GM12892 (cell line): ENCODE measurements at regions not wholly inside any gene's neighbourhood (a gene's known extent, or its start where the extent isn't known, plus 50 kb on each side); places are given as distances from the start of the nearest gene placed in this dataset.
"Not testable (repeated sequence)": the region's sequence is repeated elsewhere in the genome, so short reads cannot be mapped to it uniquely, and the experiment has no call there.

Source experiments
- DNase-seq: peaks from one replicate; pipeline ENCODE4 v3.0.0; 2011; ENCODE audit not compliant: insufficient read length
- FAIRE-seq: peaks from 2 replicates; lab custom pipeline; 2011; peaks lifted over from hg19 to GRCh38; lab: Jason Lieb, UNC
- POLR2A ChIP-seq: IDR thresholded peaks from 2 replicates; pipeline ENCODE4 v1.6.1; 2011; ENCODE audit warnings: low read depth, low read length, control low read depth
- POLR2AphosphoS5 ChIP-seq: IDR thresholded peaks from 2 replicates; pipeline ENCODE4 v1.6.1; 2011; ENCODE audit warnings: low read depth, low read length, control low read depth
- TAF1 ChIP-seq: IDR thresholded peaks from 2 replicates; pipeline ENCODE4 v1.6.1; 2011; ENCODE audit warnings: low read depth, mild to moderate bottlenecking, control low read depth, low read length, borderline replicate concordance

DNA sequence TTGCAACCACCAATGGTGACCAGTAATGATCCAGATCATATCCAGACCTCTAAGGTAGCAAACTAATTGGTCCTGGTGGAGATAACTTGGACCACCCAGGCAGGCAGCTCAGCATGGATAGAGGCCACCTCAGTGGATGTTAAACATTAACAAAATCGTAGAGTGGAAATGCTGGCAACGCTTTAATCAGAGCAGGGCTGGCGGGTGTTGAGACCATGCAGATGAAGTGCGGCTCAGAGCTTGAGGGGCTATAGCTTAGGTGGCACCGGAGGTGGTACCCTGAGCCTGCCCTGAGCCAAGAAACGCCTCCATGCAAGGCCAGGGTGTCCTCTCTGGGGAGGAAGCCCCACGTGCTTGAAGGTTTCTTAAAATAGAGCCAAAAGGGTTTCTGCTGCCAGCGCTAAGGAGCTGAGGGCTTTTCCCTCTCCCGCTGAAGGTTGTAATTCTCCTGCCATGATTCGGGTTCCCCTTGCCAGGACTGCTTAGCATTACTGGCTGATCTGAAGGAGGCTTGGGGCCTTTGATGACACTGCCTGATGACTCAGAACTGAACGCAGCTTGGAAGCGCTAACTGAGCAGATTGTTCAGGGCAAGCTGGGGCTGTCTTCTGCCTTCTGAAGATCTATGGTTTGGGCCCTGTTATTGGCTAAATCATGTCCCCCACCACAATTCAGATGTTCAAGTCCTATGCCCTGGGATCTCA is 177.8 kb upstream of the ATP6AP2 start:
- FAIRE-seq (peak; percentile 38), DNase-seq (no peak)
- TF ChIP-seq TAF1: no peak
- no peak for TF ChIP-seq POLR2AphosphoS5
- no peak for TF ChIP-seq POLR2A

DNA sequence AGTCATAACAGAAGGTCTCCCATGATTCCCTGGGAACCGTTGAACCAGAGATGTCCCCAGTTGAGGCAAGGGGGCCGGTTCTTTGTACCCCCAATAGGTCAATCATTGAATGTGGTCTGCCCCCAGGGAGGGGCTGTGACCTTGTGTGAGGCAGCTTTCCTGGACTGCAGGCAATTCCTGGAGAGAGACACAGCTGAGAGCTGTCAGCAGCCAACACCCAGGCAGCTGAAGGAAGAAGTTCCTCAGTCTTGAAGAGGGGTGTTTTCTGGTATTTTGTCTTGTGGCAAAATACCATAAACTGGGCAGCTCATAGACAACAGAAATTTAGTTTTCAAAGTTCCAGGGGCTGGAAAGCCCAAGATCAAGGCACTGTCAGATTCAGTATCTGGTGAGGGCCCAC is 185.7 kb upstream of the ATP6AP2 start:
- DNase-seq: no peak
- FAIRE-seq: no peak
- TF ChIP-seq TAF1: no peak
- no peak for TF ChIP-seq POLR2A
- no peak for TF ChIP-seq POLR2AphosphoS5

DNA sequence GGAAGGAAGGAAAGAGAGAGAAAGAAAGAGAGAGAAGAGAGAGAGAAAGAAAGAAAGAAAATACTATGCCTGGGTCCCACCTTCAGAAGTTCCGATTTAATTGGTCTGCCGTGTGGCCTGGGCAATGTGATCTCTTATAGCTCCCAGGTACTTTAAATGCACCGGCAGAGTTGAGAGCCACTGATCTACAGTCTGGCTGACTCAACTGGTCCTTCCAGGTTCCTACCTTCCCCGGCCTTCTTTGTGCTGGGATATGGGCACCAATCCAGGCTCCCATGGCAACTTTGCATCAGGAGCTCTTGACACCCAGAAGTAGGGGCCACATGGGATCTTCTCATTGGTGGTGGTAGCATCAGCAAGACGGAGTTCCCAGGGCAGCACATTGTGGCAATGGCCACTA is 186.5 kb upstream of the ATP6AP2 start:
- no peak for DNase-seq
- TF ChIP-seq POLR2A: no peak
- no peak for TF ChIP-seq TAF1
- TF ChIP-seq POLR2AphosphoS5: no peak

DNA sequence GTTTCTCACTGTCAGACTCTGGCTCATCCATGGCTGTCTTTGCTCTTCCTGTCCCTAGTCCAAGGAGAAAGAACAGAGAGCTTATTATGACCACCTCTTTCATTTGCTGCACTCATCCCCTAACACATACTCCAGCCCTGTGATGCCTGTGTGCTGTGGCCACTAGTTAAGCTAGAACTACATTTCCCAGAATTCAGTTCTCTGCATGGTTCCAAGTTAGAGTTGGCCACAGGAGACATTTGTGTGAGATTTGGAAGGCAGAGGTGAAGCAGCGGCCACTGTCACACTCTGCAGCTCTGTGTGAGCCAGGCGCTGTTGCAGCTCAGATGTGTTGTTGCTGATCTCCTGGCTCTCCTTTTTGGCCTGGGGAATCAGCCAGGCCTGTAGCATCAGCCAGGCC is 188.2 kb upstream of the ATP6AP2 start:
- TF ChIP-seq POLR2AphosphoS5 (no peak), POLR2A (no peak), TAF1 (no peak)
- FAIRE-seq: peak; percentile 38
- DNase-seq: no peak

More for the DNA sequence above, 186.5 kb upstream of the ATP6AP2 start:
- FAIRE-seq: no peak

DNA sequence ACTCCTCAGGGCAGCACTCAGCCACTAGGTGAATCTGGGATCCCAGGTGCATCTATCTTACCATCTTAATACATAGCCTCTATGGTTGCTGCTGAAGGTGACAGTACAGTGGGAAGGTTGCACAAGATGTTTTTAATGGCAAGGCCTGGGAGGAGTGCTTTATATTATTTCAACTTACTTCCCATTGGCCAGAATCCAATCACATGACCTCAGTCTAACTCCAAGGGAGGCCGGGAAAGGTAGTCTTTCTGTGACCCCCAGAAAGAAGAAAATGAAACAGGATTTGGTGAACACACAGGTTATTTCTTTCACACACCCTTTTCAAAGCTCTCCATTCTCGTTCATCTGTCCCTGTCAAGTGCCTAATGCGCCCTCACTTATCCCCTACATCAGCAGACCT is 189.1 kb upstream of the ATP6AP2 start:
- FAIRE-seq (no peak), DNase-seq (no peak)
- TF ChIP-seq POLR2AphosphoS5: no peak
- TF ChIP-seq POLR2A: no peak
- no peak for TF ChIP-seq TAF1

DNA sequence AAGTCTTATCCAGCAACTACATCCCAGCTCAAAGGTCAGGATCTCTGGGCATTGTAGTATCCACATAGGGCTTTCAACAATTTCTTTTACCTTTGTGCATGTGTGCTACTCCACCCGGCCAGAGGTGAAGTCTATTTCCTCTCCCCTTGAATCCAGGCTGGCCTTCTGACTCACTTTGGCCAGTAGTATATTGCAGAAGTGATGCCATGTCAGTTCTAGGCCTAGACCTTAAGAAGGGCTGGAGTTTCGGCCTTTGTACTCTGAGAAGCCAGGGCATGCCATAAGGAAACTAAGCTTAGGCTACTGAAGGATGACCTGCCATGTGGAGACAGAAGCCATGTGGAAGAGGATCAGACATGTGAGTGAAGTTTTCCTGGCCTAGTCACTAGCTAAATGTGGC is 191.2 kb upstream of the ATP6AP2 start:
- FAIRE-seq (no peak), DNase-seq (no peak)
- TF ChIP-seq POLR2A: no peak
- no peak for TF ChIP-seq POLR2AphosphoS5
- no peak for TF ChIP-seq TAF1

DNA sequence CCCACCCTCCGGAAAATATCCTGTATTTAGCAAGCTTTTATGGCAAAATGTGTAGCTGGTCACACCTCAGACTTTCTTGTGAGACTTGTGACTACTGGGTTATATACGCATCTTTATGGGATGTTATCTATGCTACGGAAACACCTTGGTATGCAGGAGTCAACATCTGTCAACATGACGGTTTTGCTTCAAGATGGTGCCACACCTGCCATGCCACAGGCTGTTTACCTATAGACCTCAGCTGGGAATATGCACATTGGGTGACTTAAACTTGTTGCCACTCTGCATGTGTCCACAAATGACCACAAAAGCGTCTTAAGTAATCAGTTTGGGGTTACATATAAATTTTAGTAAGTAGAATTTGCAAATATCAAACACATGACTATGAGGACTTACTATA is 192.3 kb upstream of the ATP6AP2 start:
- TF ChIP-seq TAF1: no peak
- TF ChIP-seq POLR2AphosphoS5: no peak
- no peak for TF ChIP-seq POLR2A
- DNase-seq (no peak), FAIRE-seq (no peak)

DNA sequence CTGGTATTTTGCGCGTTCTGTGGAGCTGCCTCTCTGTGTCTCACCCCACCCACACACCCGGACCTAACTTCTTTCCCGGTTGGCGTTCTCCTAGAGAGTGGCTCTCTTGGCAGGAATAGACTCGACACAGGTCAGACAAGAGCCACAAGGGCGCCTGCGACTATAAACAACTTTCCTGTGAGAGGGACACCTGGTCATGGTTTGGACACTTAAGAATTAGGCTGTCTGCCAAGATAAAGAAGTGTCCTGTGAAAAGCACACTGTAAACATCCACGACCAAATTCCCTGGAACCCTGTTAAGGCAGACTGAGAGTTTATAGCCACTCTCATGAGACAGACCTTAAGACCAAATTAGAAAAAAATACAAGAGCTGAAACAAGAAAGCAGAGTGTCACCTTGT is 192.9 kb upstream of the ATP6AP2 start:
- not testable (repeated sequence) for DNase-seq, FAIRE-seq

DNA sequence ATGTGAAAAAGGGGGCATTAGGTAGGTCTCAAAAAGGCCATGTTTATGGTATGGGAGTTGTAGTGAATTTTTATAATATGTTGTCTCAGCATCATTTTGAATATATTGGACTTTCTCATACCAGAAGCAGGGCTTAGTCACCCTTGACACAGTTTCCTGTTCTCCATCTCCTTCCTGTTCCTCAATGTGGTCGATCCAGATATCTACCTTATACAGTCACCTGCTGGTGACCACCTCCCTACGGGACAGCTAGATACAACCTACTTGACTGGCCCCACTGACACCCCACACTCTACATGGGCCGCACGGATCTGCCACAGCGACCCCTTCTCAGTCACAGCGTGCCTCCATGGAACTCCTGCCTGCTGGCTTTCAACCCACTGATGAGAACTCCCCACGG is 193.5 kb upstream of the ATP6AP2 start:
- not testable (repeated sequence) for DNase-seq
- peak; percentile 51 for FAIRE-seq

DNA sequence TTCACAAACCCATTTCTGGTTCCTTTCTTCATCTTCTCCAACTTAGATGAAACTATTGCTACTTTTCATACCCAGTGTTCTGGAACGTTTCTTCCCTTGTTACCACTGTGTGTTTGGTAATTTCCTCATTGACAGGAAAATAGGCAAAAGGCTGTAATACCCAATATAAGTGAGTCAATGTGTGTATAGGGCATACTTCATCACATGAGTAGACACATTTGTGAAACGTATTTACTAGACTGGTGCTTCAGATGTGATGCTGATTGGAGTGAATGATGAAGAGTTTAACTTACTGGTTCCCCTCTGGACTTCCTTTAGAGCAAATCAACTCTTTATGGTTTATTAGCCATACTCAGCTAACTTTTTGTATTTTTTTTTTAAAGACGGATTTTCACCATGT is 195.1 kb upstream of the ATP6AP2 start:
- TF ChIP-seq TAF1 (no peak), POLR2A (no peak), POLR2AphosphoS5 (no peak)
- FAIRE-seq: no peak
- DNase-seq: no peak

DNA sequence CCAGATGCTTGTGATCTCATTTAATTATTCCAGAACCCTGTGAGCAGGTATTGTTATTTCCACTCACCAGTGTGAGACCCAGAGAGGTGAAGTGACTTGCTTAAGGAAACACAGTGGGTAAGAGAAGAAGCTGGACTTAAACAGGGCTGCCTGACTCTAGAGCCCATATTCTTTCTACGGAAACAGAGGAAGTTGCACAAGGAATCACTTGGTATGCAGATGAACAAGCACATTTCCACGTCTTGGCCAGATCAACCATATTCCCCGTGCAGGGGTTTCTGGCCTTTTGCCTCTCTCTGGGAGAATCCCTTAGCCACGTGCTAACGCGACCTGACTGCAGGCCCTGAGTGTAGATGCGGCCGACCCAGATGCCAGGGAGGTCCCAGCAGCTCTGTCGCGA is 195.5 kb upstream of the ATP6AP2 start:
- FAIRE-seq (no peak), DNase-seq (no peak)
- no peak for TF ChIP-seq TAF1
- TF ChIP-seq POLR2AphosphoS5: no peak
- TF ChIP-seq POLR2A: no peak

DNA sequence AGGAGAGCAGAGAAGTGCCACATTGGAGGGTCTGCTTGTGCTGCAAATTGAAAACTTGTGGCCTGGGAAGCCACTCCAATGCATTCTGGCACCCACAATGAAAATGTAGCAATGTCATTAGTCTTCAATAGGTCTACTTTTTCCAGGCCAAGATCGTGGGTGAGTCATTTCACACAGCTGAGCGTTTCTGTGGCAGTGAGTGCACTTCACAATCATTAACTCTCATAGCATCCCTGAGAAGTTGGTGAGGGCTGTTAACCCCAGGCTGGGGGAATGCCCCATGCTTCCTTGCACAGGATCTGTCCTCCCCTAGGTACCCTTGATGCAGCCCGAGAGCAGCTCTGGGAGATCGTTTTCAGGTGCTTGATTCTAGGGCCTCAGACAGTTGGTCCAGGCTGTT is 196.8 kb upstream of the ATP6AP2 start:
- FAIRE-seq: peak; percentile 14
- DNase-seq: no peak
- TF ChIP-seq POLR2AphosphoS5 (no peak), POLR2A (no peak), TAF1 (no peak)

DNA sequence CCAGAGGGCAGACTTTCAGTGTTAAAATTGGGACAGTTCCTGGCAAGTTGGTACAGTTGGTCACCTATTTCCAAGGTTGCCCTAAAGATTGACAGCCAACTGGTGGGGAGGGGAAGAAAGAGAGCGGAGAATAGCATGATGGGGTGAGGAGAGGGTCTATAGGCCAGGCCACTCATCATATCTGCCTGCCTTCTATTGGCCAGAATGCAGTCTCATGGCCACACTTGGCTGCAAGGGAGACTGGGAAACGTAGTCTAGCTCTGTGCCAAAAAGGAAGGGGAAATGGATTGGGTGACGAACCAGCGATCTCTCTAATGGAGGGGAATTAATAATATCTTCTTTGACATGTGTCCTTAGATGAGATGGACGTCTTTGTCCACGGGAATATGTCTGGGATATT is 197.4 kb upstream of the ATP6AP2 start:
- no peak for TF ChIP-seq TAF1
- TF ChIP-seq POLR2AphosphoS5: no peak
- FAIRE-seq: no peak
- no peak for DNase-seq
